Neuronal stem cell (in vitro differentiated cells): ENCODE measurements at regions not wholly inside any gene's neighbourhood (a gene's known extent, or its start where the extent isn't known, plus 50 kb on each side); places are given as distances from the start of the nearest gene placed in this dataset.

Source experiments
- DNase-seq: peaks from one replicate; pipeline ENCODE4 v3.0.0-alpha.2; 2013; ENCODE audit warnings: low spot score
- H2AFZ ChIP-seq: one replicate; pipeline ENCODE4 v1.6.1; 2013; ENCODE audit warnings: mild to moderate bottlenecking, low read length, inconsistent platforms
- H2AK5ac ChIP-seq: 2 replicates; pipeline ENCODE4 v1.6.1; 2013; ENCODE audit warnings: low read depth, mild to moderate bottlenecking, inconsistent platforms, low read length, moderate library complexity, mixed read lengths
- H2BK120ac ChIP-seq: 2 replicates; pipeline ENCODE4 v1.6.1; 2013; ENCODE audit warnings: low read depth, mild to moderate bottlenecking, inconsistent platforms, low read length, moderate library complexity, mixed read lengths
- H2BK12ac ChIP-seq: one replicate; pipeline ENCODE4 v1.6.1; 2013; ENCODE audit warnings: low read length, inconsistent platforms
- H2BK15ac ChIP-seq: 2 replicates; pipeline ENCODE4 v1.6.1; 2013; ENCODE audit warnings: mild to moderate bottlenecking, low read length, inconsistent platforms, mixed read lengths
- H2BK5ac ChIP-seq: one replicate; pipeline ENCODE4 v1.6.1; 2013; ENCODE audit warnings: inconsistent platforms, mild to moderate bottlenecking, low read length, moderate library complexity
- H3K14ac ChIP-seq: one replicate; pipeline ENCODE4 v1.6.1; 2013; ENCODE audit warnings: low read length, inconsistent platforms
- H3K18ac ChIP-seq: 2 replicates; pipeline ENCODE4 v1.6.1; 2013; ENCODE audit warnings: low read length, inconsistent platforms
- H3K23ac ChIP-seq: 2 replicates; pipeline ENCODE4 v1.6.1; 2013; ENCODE audit warnings: low read depth, mild to moderate bottlenecking, mixed read lengths, low read length, inconsistent platforms; ENCODE audit not compliant: poor library complexity
- H3K27ac ChIP-seq: replicated peaks from 3 replicates; pipeline ENCODE4 v1.5.1; 2013; ENCODE audit warnings: low read length, inconsistent platforms
- H3K27me3 ChIP-seq, 3 experiments: 2 replicates each; pipeline ENCODE4 v1.6.1; 2013; ENCODE audit warnings: low read length in 3 of 3, mild to moderate bottlenecking in 2 of 3, inconsistent platforms in 1 of 3, low read depth in 1 of 3, mixed read lengths in 1 of 3, moderate library complexity in 1 of 3; ENCODE audit not compliant: control insufficient read depth in 3 of 3, insufficient read depth in 3 of 3
- H3K36me3 ChIP-seq, 2 donors: replicated peaks in 1 of 2; 2 replicates each; pipeline ENCODE4 v1.6.1; 2013; ENCODE audit warnings: low read length in 2 of 2; ENCODE audit not compliant: control insufficient read depth in 2 of 2, insufficient read depth in 2 of 2
- H3K4ac ChIP-seq: 2 replicates; pipeline ENCODE4 v1.6.1; 2013; ENCODE audit warnings: inconsistent platforms, mild to moderate bottlenecking, low read length, moderate library complexity
- H3K4me1 ChIP-seq, 2 donors: 1 replicate in 1 of 2; 2 replicates in 1 of 2; pipeline ENCODE4 v1.6.1; 2013; ENCODE audit warnings: low read length in 2 of 2, low read depth in 1 of 2; ENCODE audit not compliant: control insufficient read depth in 2 of 2, insufficient read depth in 1 of 2
- H3K4me2 ChIP-seq: one replicate; pipeline ENCODE4 v1.6.1; 2013; ENCODE audit warnings: mild to moderate bottlenecking, low read length, inconsistent platforms; ENCODE audit not compliant: insufficient read depth, poor library complexity, severe bottlenecking
- H3K4me3 ChIP-seq, 2 donors: 2 replicates each; pipeline ENCODE4 v1.5.1; 2013; ENCODE audit warnings: low read length in 2 of 2, mild to moderate bottlenecking in 2 of 2, inconsistent platforms in 1 of 2, moderate library complexity in 1 of 2
- H3K79me1 ChIP-seq: one replicate; pipeline ENCODE4 v1.6.1; 2013; ENCODE audit warnings: low read depth, mild to moderate bottlenecking, inconsistent platforms, low read length, moderate library complexity
- H3K9ac ChIP-seq: one replicate; pipeline ENCODE4 v1.6.1; 2013; ENCODE audit warnings: mild to moderate bottlenecking, low read depth, low read length, inconsistent platforms; ENCODE audit not compliant: poor library complexity
- H3K9me3 ChIP-seq, 2 donors: replicated peaks in 1 of 2; 2 replicates each; pipeline versions ENCODE3 to v1.6.1; 2013; ENCODE audit warnings: low read length in 2 of 2, mild to moderate bottlenecking in 2 of 2, inconsistent platforms in 1 of 2, low read depth in 1 of 2, mixed read lengths in 1 of 2, moderate library complexity in 1 of 2; ENCODE audit not compliant: control insufficient read depth in 2 of 2, insufficient read depth in 1 of 2
- H4K8ac ChIP-seq: one replicate; pipeline ENCODE4 v1.6.1; 2013; ENCODE audit warnings: low read depth, mild to moderate bottlenecking, inconsistent platforms, low read length, moderate library complexity
- H4K91ac ChIP-seq: one replicate; pipeline ENCODE4 v1.6.1; 2013; ENCODE audit warnings: low read length, low read depth, mild to moderate bottlenecking, inconsistent platforms; ENCODE audit not compliant: poor library complexity
- WGBS, 2 donors: extraction: QIAGEN DNeasy Blood & Tissue Kit; methylation state at CpG; one replicate each; pipeline ENCODE4 v1.1.7; 2013; ENCODE audit warnings: missing lambda C conversion rate in 2 of 2, mixed read lengths in 1 of 2; ENCODE audit not compliant: insufficient read length in 2 of 2, insufficient replicate concordance in 1 of 2; ENCODE audit errors: extremely low coverage in 2 of 2; 5-methylcytosine and 5-hydroxymethylcytosine counted together

GRCh38 chr7:93812061-93812460 is 78.5 kb downstream of the TFPI2 start:
- no peak overlapping the region for H2AFZ ChIP-seq
- no peaks in the 10 kb centered on the region for H3K79me1 ChIP-seq
- H3K23ac ChIP-seq, result no peak overlapping the region
- DNase-seq, result no peak
- peaks cover 2 to 10% of the 10 kb centered on the region in 2 donors for H3K4me1 ChIP-seq
- no peak overlapping the region for H3K4me2 ChIP-seq
- no peak overlapping the region for H2BK5ac ChIP-seq
- no peak overlapping the region for H3K14ac ChIP-seq
- H3K27ac ChIP-seq, result no peak overlapping the region
- no CpG with 5 or more reads among the region's 4 CpGs for WGBS, 2 donors
- H2BK15ac ChIP-seq, result no peak overlapping the region
- H2BK120ac ChIP-seq, result no peak overlapping the region
- no peak overlapping the region for H3K9ac ChIP-seq
- no peaks in the 10 kb centered on the region for H3K9me3 ChIP-seq
- H3K18ac ChIP-seq, result no peak overlapping the region
- H3K36me3 ChIP-seq, result no peaks in the 10 kb centered on the region
- no peak overlapping the region for H2BK12ac ChIP-seq
- H4K8ac ChIP-seq, result no peak overlapping the region
- H3K4me3 ChIP-seq, result no peak overlapping the region
- H2AK5ac ChIP-seq, result no peak overlapping the region
- H3K27me3 ChIP-seq, result no peaks in the 10 kb centered on the region
- no peak overlapping the region for H4K91ac ChIP-seq
- no peak overlapping the region for H3K4ac ChIP-seq

DNA sequence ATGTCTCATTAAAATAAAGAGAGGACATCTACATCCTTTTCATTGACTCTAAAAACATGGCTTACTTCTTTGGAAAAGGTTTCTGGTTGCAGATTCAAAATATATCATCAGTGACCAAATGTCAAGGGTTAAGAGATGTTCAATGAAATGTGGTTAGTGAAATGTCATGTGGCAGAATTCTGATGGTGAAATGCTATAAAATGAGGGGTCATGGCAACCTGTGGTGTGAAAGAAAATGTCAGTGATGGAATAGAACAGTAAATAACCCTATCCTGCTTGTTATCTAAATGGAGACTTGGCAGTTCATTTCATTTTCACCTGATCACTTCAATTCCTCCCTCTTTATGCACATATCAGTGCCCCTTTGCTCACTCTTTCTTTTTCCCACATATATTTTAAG is 79.4 kb downstream of the TFPI2 start:
- no peak overlapping the region for H3K18ac ChIP-seq
- no peaks in the 10 kb centered on the region for H3K79me1 ChIP-seq
- no peak overlapping the region for H2AK5ac ChIP-seq
- no peak overlapping the region for H3K4me2 ChIP-seq
- no peak overlapping the region for H2AFZ ChIP-seq
- no peak overlapping the region for H4K8ac ChIP-seq
- no peak overlapping the region for H2BK5ac ChIP-seq
- no peak overlapping the region for H4K91ac ChIP-seq
- H3K4me3 ChIP-seq, result no peak overlapping the region
- no peak overlapping the region for H3K14ac ChIP-seq
- H3K9ac ChIP-seq, result no peak overlapping the region
- no peak overlapping the region for H3K4ac ChIP-seq
- H2BK15ac ChIP-seq, result no peak overlapping the region
- no peaks in the 10 kb centered on the region for H3K36me3 ChIP-seq
- no peak overlapping the region for H2BK120ac ChIP-seq
- DNase-seq, result no peak
- no peak overlapping the region for H3K27ac ChIP-seq
- no peaks in the 10 kb centered on the region for H3K27me3 ChIP-seq
- peaks cover 0 to 3% of the 10 kb centered on the region in 2 donors for H3K4me1 ChIP-seq
- no peak overlapping the region for H2BK12ac ChIP-seq
- H3K9me3 ChIP-seq, result no peaks in the 10 kb centered on the region
- H3K23ac ChIP-seq, result no peak overlapping the region

GRCh38 chr7:93810561-93810960 is 80.0 kb downstream of the TFPI2 start:
- no peaks in the 10 kb centered on the region for H3K36me3 ChIP-seq
- no peak overlapping the region for H2BK120ac ChIP-seq
- no peak overlapping the region for H3K9ac ChIP-seq
- H3K4ac ChIP-seq, result no peak overlapping the region
- H3K9me3 ChIP-seq, result no peaks in the 10 kb centered on the region
- no peak overlapping the region for H3K4me3 ChIP-seq
- no peak overlapping the region for H3K23ac ChIP-seq
- H2BK15ac ChIP-seq, result no peak overlapping the region
- H3K14ac ChIP-seq, result no peak overlapping the region
- H2AFZ ChIP-seq, result no peak overlapping the region
- no peak overlapping the region for H4K91ac ChIP-seq
- no peak overlapping the region for H2AK5ac ChIP-seq
- H3K27me3 ChIP-seq, result no peaks in the 10 kb centered on the region
- H3K4me1 ChIP-seq, result peaks cover 0 to 2% of the 10 kb centered on the region in 2 donors
- no peak overlapping the region for H4K8ac ChIP-seq
- no peak overlapping the region for H2BK12ac ChIP-seq
- DNase-seq, result no peak
- no peak overlapping the region for H3K18ac ChIP-seq
- no peak overlapping the region for H3K4me2 ChIP-seq
- no peaks in the 10 kb centered on the region for H3K79me1 ChIP-seq
- H2BK5ac ChIP-seq, result no peak overlapping the region
- no peak overlapping the region for H3K27ac ChIP-seq

DNA sequence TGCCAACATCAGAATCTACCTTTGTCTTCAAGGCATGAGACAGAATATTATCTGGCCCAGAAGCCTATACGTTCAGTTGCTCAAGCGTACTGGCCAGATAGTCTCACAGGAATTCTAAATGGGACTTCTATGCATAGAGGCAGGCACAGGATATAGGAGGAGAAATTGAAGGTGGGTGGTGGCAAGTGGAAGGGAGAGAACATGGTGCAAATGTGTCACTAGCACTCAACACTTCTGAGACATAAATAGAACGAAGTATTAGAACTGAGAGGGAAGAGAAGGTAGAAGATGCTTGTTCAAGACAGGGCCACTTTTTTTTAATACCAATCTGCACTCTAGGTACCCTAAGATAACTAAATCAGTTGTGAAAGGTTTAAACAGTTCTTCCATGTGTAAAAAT is 85.8 kb downstream of the TFPI2 start:
- Histone ChIP-seq H2AFZ (no peak overlapping the region), H3K23ac (no peak overlapping the region), H3K18ac (no peak overlapping the region), H3K4ac (no peak overlapping the region), H3K27ac (no peak overlapping the region), H3K27me3 (no peaks in the 10 kb centered on the region), H2BK5ac (no peak overlapping the region), H4K91ac (no peak overlapping the region), H3K4me3 (no peak overlapping the region), H3K14ac (no peak overlapping the region), H2BK120ac (no peak overlapping the region), H3K9ac (no peak overlapping the region), H3K36me3 (no peaks in the 10 kb centered on the region), H2BK12ac (no peak overlapping the region), H3K4me1 (no peaks in the 10 kb centered on the region), H3K4me2 (no peak overlapping the region), H2AK5ac (no peak overlapping the region), H3K79me1 (no peaks in the 10 kb centered on the region), H2BK15ac (no peak overlapping the region), H4K8ac (no peak overlapping the region), H3K9me3 (peaks cover 0 to 18% of the 10 kb centered on the region in 2 donors)
- no peak for DNase-seq
- no CpG with 5 or more reads among the region's 3 CpGs for WGBS, 2 donors
